OCI-LY7 (cell line): ENCODE measurements at regions not wholly inside any gene's neighbourhood (a gene's known extent, or its start where the extent isn't known, plus 50 kb on each side); places are given as distances from the start of the nearest gene placed in this dataset.

ENCODE experiments used
- EZH2phosphoT487 ChIP-seq: fragments of 200-600 bp; sonication (generic); IDR thresholded peaks from 2 replicates; pipeline ENCODE4 v1.6.1; 2018; ENCODE audit warnings: low read depth, borderline replicate concordance, mild to moderate bottlenecking, mixed run types, antibody characterized with exemption, low read length, moderate library complexity, mixed read lengths
- TF ChIP-seq, protein P1 (sequence below): fragments of 200-600 bp; sonication (generic); conservative IDR thresholded peaks from 2 replicates; pipeline ENCODE4 v1.5.1; 2014; ENCODE audit warnings: mild to moderate bottlenecking, antibody characterized with exemption, low read length, moderate library complexity, mixed read lengths

GRCh38 chr4:81609844-81610243, 138.1 kb upstream of the RASGEF1B start:
- TF ChIP-seq, protein P1, sequence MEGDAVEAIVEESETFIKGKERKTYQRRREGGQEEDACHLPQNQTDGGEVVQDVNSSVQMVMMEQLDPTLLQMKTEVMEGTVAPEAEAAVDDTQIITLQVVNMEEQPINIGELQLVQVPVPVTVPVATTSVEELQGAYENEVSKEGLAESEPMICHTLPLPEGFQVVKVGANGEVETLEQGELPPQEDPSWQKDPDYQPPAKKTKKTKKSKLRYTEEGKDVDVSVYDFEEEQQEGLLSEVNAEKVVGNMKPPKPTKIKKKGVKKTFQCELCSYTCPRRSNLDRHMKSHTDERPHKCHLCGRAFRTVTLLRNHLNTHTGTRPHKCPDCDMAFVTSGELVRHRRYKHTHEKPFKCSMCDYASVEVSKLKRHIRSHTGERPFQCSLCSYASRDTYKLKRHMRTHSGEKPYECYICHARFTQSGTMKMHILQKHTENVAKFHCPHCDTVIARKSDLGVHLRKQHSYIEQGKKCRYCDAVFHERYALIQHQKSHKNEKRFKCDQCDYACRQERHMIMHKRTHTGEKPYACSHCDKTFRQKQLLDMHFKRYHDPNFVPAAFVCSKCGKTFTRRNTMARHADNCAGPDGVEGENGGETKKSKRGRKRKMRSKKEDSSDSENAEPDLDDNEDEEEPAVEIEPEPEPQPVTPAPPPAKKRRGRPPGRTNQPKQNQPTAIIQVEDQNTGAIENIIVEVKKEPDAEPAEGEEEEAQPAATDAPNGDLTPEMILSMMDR, result no peak
- TF ChIP-seq EZH2phosphoT487, result no peak
